DMS 273 (cell line): ENCODE measurements at regions not wholly inside any gene's neighbourhood (a gene's known extent, or its start where the extent isn't known, plus 50 kb on each side); places are given as distances from the start of the nearest gene placed in this dataset.
"Not testable (repeated sequence)": the region's sequence is repeated elsewhere in the genome, so short reads cannot be mapped to it uniquely, and the experiment has no call there.

Experiments
- DNase-seq: peaks from one replicate; lab custom pipeline; 2025; ENCODE audit not compliant: unreplicated experiment; lab: John Stamatoyannopoulos, UW

GRCh38 chr15:69552057-69552815 lies 99.6 kb downstream of the RPLP1 start:
- no peak for DNase-seq

DNA sequence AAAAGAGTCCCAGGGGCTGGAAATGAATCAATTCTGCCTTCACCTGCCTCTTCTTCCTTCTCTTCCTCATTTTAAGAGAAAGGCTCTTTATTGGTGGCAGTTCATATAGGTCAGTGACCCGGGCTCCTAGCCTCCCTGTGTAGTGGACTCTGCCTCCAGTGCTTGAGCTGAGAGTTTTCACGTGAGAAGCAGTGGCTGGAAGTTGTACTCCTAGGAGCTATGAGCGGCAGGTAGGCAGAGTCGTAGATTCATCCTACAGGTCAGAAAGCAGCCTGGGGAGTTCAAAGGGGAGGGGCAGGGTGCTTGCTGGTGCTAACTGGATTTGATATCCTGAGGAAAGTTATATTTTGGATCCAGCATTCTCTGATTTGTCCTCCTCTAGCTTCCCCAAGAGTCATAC lies 101.1 kb downstream of the RPLP1 start:
- no peak for DNase-seq

- DNase-seq: no peak
Measured at GRCh38 chr15:69554279-69554961, 101.8 kb downstream of the RPLP1 start.

- peak; percentile 5 for DNase-seq
Measured at GRCh38 chr15:69555080-69555479, 102.5 kb downstream of the RPLP1 start.

DNA sequence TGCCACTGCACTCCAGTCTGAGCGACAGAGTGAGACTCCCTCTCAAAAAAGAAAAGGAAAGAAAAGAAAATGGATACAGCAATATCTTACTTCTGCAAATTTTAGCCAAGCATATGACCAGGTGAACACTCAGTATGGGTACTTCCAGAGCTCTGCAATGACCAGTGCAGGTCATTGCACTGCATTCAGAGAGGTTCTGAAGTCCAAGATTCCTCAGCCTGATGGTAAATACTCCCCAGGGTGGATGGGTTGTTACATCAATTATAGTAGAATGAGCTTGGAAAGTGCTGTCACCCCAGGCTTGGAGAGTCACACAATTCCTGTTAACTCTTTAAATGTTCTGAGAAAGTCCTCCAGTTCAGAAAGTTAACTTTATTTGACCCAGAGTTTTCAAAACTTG lies 103.7 kb downstream of the RPLP1 start:
- DNase-seq: no peak

DNA sequence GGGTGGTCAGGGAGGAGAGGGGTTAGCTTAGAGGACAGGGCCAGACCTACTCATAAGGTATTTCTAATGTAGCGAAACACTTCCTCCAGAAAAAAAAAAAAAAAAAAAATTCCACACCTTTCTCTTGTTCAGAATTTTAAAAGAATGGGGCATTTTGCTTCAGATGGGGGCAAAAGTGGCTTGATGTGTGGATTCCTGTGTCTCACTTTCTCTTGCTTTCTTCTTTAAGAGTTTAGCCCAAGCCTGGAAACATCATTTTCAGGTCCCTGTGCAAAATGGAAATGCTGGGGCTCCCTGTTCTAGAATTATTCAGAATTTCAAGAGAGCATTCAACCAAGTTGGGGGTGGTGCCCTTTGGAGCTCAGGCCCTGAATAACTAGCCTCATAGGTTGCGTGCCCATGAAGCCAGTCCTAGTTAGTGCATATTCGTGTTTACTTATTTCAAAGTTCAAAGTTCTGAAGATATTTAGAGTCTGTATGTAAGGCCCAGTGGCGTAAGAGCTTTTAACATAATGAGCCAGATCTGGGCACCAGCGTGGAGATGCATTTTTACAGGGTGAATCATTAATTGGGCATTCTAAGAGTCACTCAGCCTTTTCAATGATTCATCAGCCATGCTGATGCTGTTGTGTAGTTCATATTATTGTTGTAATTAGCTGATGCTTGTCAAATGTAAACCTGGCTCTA lies 104.5 kb downstream of the RPLP1 start:
- peak; percentile 19 for DNase-seq

DNA sequence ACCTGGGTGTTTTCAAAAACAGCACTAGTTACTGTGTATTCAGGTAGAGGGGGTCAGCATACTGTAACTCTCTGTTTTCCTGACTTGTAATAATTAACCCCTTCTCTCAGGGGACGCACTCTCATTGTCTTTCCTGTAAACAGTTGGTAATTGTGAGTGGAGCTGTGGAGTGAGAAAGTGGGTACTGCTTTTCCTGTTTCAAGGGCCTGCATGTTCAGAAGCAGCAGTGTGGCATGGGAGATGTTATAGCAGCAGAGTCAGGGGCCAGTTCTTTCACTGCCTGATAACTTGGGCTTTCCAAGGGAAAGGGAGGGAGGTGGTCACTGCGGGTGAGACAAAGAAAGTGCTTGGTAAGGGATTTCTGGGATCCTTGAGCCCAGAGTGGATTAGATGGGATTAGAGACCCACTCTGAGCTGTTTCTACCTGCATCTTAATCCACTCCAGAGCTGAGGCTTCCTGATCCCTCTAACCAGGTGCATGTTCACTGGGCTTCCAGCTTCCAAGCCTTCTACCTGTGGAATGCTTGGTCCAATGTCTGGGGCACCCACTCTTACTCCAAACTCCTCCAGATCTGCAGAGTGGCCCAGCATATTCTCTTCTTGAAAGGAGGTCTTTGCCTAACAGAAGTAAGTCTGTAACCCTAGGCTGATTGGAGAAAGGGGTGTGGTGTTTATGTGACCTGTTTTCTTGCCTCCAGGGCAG lies 105.2 kb downstream of the RPLP1 start:
- no peak for DNase-seq

GRCh38 chr15:69559440-69560190 lies 107.0 kb downstream of the RPLP1 start:
- no peak for DNase-seq

GRCh38 chr15:69561071-69561784 lies 108.6 kb downstream of the RPLP1 start:
- no peak for DNase-seq

DNA sequence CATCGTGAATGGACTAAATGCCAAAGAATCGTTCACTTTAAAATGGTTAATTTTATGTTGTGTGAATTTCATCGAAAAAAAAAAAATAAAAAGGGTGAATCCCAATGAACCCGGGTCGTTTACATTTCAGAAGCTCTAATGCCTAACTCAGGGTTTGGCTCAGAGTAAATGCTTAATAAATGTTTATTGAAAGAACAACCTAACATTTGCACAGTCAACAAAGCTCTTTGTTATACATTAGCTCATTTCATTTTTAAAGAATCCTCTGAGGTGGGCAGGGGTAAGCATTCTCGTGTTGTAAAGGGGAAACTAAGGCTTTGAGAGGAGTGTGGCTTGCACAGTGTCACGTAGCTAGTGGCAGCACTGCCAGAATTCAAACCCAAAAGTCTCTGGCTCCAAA lies 109.5 kb downstream of the RPLP1 start:
- no peak for DNase-seq

DNA sequence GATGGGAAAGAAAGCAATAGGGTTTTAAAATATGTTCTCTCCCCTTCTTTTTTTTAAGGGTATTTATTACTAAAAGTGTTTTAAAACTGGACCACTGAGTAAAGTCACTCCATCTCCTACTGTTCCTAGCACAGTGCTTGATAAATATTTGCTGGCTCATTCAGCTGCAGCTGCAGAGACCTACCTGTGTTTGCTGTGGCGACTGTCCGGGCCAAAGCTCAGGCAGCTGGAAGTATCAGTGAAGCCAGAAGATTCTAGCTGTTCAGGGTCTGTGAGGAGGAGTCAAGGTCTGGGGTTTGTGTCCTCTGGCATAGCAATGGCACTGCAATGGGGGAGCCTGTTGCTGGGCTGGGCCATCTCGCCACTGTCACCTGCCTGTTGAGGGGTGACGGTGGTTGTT lies 109.9 kb downstream of the RPLP1 start:
- DNase-seq: no peak

DNA sequence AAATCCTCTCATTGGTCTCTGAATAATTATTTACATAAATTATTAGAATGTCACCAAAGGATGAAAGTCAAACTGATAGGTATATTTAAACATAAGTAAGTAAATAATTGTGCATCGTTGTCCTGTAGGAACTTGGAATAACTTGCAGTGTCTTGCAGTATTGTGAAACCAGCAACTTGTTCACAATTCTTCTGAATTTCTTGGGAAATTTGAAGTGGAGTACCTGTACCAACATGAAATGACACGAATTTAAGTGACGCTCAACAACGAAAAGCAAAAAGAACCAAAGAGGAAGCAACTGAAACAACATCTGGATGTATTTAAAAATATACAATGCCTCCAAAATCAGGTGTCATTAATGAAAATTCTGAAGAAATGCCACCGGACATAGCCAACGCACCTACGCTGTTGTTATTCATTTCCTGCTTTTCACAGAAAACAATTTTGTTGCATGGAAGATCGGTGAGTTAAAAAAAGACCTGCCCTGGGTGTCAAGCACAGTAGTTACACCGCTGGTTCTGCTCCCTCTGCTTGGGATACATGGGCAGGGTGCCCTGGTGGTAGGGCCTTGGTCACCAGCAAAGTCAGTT lies 112.5 kb downstream of the RPLP1 start:
- no peak for DNase-seq

DNA sequence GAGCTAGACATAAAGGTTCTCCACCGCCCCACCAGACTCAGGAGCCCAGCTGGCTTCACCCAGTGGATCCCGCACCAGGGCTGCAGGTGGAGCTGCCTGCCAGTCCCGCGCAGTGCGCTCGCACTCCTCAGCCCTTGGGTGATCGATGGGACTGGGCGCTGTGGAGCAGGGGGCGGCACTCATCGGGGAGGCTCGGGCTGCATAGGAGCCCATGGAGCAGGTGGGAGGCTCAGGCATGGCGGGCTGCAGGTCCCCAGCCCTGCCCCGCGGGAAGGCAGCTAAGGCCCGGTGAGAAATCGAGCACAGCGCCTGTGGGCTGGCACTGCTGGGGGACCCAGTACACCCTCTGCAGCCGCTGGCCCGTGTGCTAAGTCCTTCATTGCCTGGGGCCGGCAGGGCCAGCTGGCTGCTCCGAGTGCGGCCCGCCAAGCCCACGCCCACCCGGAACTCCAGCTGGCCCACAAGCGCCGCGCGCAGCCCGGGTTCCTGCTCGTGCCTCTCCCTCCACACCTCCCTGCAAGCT lies 114.7 kb downstream of the RPLP1 start:
- DNase-seq: not testable (repeated sequence)

DNA sequence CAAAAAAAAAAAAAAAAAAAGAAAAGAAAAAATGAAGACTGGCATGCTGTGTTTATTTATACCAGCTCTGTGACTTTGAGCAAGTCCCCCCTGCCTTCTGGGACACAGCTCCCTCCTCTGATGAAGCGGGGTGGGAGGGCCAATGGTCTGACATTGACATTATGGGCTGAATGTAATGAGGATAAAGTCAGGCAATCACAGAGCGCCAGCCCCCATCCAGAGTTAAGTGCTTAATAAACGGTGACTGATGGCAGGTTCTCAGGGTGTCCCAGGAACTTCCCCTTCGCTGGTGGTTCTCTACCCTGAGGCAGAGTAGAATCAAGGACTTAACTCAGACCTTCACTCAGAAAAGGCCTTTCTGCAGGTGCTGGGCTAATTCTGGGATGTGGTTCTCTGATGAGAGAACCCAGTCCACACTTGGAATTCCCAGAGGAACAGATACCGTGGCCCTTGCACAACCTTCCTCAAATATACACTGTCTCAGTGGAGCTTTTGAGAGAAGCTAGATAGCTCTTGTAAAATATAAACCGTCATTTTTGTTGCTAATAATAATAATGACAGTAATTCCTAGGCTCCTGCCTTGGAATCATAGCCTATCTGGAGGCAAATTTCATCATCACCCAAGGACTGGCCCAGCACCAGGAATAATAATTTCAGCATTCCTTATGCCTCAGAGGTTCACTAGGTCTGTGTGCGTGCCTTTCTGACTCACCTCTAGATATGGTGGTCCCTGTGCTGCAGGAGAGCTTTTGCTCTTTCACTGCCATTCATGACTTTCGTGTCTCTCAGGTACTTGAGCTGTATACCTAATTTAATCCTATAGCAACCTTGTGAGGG lies 115.8 kb downstream of the RPLP1 start:
- DNase-seq: no peak

DNA sequence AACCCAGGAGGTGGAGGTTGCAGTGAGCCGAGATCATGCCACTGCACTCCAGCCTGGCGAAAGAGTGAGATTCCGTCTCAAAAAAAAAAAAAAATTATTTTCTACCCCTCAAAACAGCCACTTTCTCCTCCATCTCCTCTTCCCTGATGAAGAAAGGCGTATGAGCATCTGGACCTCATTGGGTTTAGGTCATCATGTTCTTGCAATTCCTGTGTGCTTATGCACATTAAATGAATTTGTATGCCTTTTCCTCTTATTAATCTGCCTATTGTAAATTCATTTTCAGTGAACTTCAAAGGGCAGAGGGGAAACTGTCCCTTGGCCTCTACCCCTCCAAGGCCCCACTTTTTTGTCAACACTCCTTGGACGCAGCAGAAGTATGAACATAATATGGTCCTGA lies 117.8 kb downstream of the RPLP1 start:
- no peak for DNase-seq

DNA sequence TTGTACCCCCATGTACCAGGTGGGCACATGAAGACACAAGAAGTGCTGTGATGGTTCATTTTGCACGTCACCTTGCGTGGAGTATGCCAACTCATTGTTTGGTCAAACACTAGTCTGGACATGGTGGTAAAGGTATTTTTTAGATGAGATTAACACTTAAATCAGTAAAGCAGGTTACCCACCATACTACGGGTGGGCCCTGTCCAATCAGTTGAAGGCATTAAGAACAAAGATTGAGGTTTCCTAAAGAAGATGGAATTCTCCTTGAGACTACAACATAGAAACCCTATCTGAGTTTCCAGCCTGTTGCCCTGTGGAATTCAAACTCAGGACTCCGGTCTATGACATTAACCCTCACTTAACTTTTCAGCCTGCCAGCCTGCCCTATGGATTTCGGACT lies 118.4 kb downstream of the RPLP1 start:
- DNase-seq: no peak

- not testable (repeated sequence) for DNase-seq
Measured at GRCh38 chr15:69573278-69573677, 120.7 kb downstream of the RPLP1 start.

GRCh38 chr15:69573815-69574475 lies 121.3 kb downstream of the RPLP1 start:
- DNase-seq: no peak
